T-helper 9 cell (primary cell): ENCODE measurements at regions not wholly inside any gene's neighbourhood (a gene's known extent, or its start where the extent isn't known, plus 50 kb on each side); places are given as distances from the start of the nearest gene placed in this dataset.

Experiments
- DNase-seq: peaks from one replicate; pipeline ENCODE4 v3.0.0-alpha.2; 2020

- no peak for DNase-seq
Measured at GRCh38 chr13:73224703-73225102, 165.9 kb downstream of the KLF5 start.

- no peak for DNase-seq
Measured at GRCh38 chr13:73223372-73223781, 164.6 kb downstream of the KLF5 start.

GRCh38 chr13:73222627-73223305 is 164.0 kb downstream of the KLF5 start:
- no peak for DNase-seq

GRCh38 chr13:73220966-73221720 is 162.3 kb downstream of the KLF5 start:
- DNase-seq, result no peak

- DNase-seq, result no peak
Measured at GRCh38 chr13:73218181-73218580, 159.4 kb downstream of the KLF5 start.

- no peak for DNase-seq
Measured at GRCh38 chr13:73216381-73216831, 157.6 kb downstream of the KLF5 start.

GRCh38 chr13:73215823-73216222 is 157.0 kb downstream of the KLF5 start:
- DNase-seq, result no peak

- no peak for DNase-seq
Measured at GRCh38 chr13:73212482-73212881, 153.7 kb downstream of the KLF5 start.

- no peak for DNase-seq
Measured at GRCh38 chr13:73210218-73210883, 151.5 kb downstream of the KLF5 start.

- DNase-seq, result no peak
Measured at GRCh38 chr13:73204952-73205351, 146.1 kb downstream of the KLF5 start.

GRCh38 chr13:73201626-73202025 is 142.8 kb downstream of the KLF5 start:
- DNase-seq, result no peak

- DNase-seq, result no peak
Measured at GRCh38 chr13:73198991-73199411, 140.2 kb downstream of the KLF5 start.

- no peak for DNase-seq
Measured at GRCh38 chr13:73195091-73195490, 136.3 kb downstream of the KLF5 start.

- no peak for DNase-seq
Measured at GRCh38 chr13:73194310-73194709, 135.5 kb downstream of the KLF5 start.

- no peak for DNase-seq
Measured at GRCh38 chr13:73193554-73193953, 134.7 kb downstream of the KLF5 start.

GRCh38 chr13:73190477-73190876 is 131.7 kb downstream of the KLF5 start:
- no peak for DNase-seq

GRCh38 chr13:73189776-73190175 is 131.0 kb downstream of the KLF5 start:
- DNase-seq, result no peak

GRCh38 chr13:73189362-73189761 is 130.6 kb downstream of the KLF5 start:
- DNase-seq, result no peak

GRCh38 chr13:73187106-73187505 is 128.3 kb downstream of the KLF5 start:
- no peak for DNase-seq

GRCh38 chr13:73179650-73180274 is 121.0 kb downstream of the KLF5 start:
- DNase-seq, result no peak

- no peak for DNase-seq
Measured at GRCh38 chr13:73177916-73178565, 119.2 kb downstream of the KLF5 start.

- DNase-seq, result no peak
Measured at GRCh38 chr13:73177017-73177416, 118.2 kb downstream of the KLF5 start.

- no peak for DNase-seq
Measured at GRCh38 chr13:73174521-73175010, 115.8 kb downstream of the KLF5 start.
